Mesenchymal stem cell (in vitro differentiated cells and primary cell): ENCODE measurements at regions not wholly inside any gene's neighbourhood (a gene's known extent, or its start where the extent isn't known, plus 50 kb on each side); places are given as distances from the start of the nearest gene placed in this dataset.

Experiments used
- DNase-seq: peaks from one replicate; pipeline ENCODE4 v3.0.0-alpha.2; 2013
- H2AFZ ChIP-seq: one replicate; pipeline ENCODE4 v1.6.1; 2013; ENCODE audit warnings: low read depth, mild to moderate bottlenecking, control low read depth, inconsistent platforms, low read length, moderate library complexity
- H2AK5ac ChIP-seq: 2 replicates; pipeline ENCODE4 v1.6.1; 2013; ENCODE audit warnings: low read length, moderate library complexity, mild to moderate bottlenecking, inconsistent platforms; ENCODE audit not compliant: severe bottlenecking
- H2BK120ac ChIP-seq: one replicate; pipeline ENCODE4 v1.6.1; 2013; ENCODE audit warnings: low read depth, mild to moderate bottlenecking, inconsistent platforms, low read length, moderate library complexity
- H2BK12ac ChIP-seq, 2 experiments: one replicate each; pipeline ENCODE4 v1.6.1; 2013; ENCODE audit warnings: inconsistent platforms in 2 of 2, low read length in 2 of 2, mild to moderate bottlenecking in 2 of 2, moderate library complexity in 2 of 2, control low read depth in 1 of 2
- H2BK15ac ChIP-seq: one replicate; pipeline ENCODE4 v1.6.1; 2013; ENCODE audit warnings: mild to moderate bottlenecking, low read depth, inconsistent platforms; ENCODE audit not compliant: poor library complexity, severe bottlenecking
- H2BK5ac ChIP-seq: 2 replicates; pipeline ENCODE4 v1.6.1; 2013; ENCODE audit warnings: low read depth, mild to moderate bottlenecking, low read length, control low read depth, inconsistent platforms; ENCODE audit not compliant: poor library complexity, severe bottlenecking
- H3K14ac ChIP-seq, 2 experiments: one replicate each; pipeline ENCODE4 v1.6.1; 2013; ENCODE audit warnings: inconsistent platforms in 2 of 2, low read length in 2 of 2, control low read depth in 1 of 2, mild to moderate bottlenecking in 1 of 2, moderate library complexity in 1 of 2
- H3K18ac ChIP-seq, 2 experiments: one replicate each; pipeline ENCODE4 v1.6.1; 2013; ENCODE audit warnings: inconsistent platforms in 2 of 2, low read length in 2 of 2, control low read depth in 1 of 2, low read depth in 1 of 2, mild to moderate bottlenecking in 1 of 2
- H3K23ac ChIP-seq, 2 experiments: one replicate each; pipeline ENCODE4 v1.6.1; 2013; ENCODE audit warnings: inconsistent platforms in 2 of 2, low read length in 2 of 2, mild to moderate bottlenecking in 2 of 2, moderate library complexity in 2 of 2, control low read depth in 1 of 2
- H3K27ac ChIP-seq: 2 replicates; pipeline ENCODE4 v1.5.1; 2013; ENCODE audit warnings: mild to moderate bottlenecking, moderate library complexity, low read length, control low read depth, inconsistent platforms; ENCODE audit not compliant: poor library complexity, severe bottlenecking
- H3K27me3 ChIP-seq, 2 experiments: 2 replicates each; pipeline versions ENCODE4 v1.6.1 to v1.7.0; 2013; ENCODE audit warnings: low read length in 2 of 2, mild to moderate bottlenecking in 2 of 2, moderate library complexity in 2 of 2, control low read depth in 1 of 2, inconsistent platforms in 1 of 2; ENCODE audit not compliant: control insufficient read depth in 1 of 2, insufficient read depth in 1 of 2
- H3K36me3 ChIP-seq, 2 experiments: 2 replicates each; pipeline versions ENCODE4 v1.6.1 to v1.7.0; 2013; ENCODE audit warnings: low read length in 2 of 2, control low read depth in 1 of 2, inconsistent platforms in 1 of 2, low read depth in 1 of 2, mild to moderate bottlenecking in 1 of 2; ENCODE audit not compliant: insufficient read depth in 2 of 2, control insufficient read depth in 1 of 2
- H3K4ac ChIP-seq, 2 experiments: one replicate each; pipeline ENCODE4 v1.6.1; 2013; ENCODE audit warnings: inconsistent platforms in 2 of 2, low read length in 2 of 2, mild to moderate bottlenecking in 2 of 2, moderate library complexity in 2 of 2, control low read depth in 1 of 2, low read depth in 1 of 2
- H3K4me1 ChIP-seq: 2 replicates; pipeline ENCODE4 v1.6.1; 2013; ENCODE audit warnings: low read depth, low read length, control low read depth; ENCODE audit not compliant: control insufficient read depth, insufficient read depth
- H3K4me2 ChIP-seq: 2 replicates; pipeline ENCODE4 v1.6.1; 2013; ENCODE audit warnings: low read length, mild to moderate bottlenecking, inconsistent platforms; ENCODE audit not compliant: poor library complexity, severe bottlenecking
- H3K4me3 ChIP-seq, 2 experiments: 2 replicates each; pipeline versions ENCODE4 v1.5.1 to v1.7.0; 2013; ENCODE audit warnings: low read length in 2 of 2, mild to moderate bottlenecking in 2 of 2, control low read depth in 1 of 2, low read depth in 1 of 2; ENCODE audit not compliant: insufficient read depth in 1 of 2
- H3K79me1 ChIP-seq: replicated peaks from 2 replicates; pipeline ENCODE4 v1.6.1; 2013; ENCODE audit warnings: mild to moderate bottlenecking, control low read depth, low read length, inconsistent platforms; ENCODE audit not compliant: poor library complexity, severe bottlenecking
- H3K9ac ChIP-seq: 2 replicates; pipeline ENCODE4 v1.7.0; 2013; ENCODE audit warnings: mild to moderate bottlenecking, low read length, moderate library complexity
- H3K9me3 ChIP-seq: 2 replicates; pipeline ENCODE4 v1.7.0; 2013; ENCODE audit warnings: mild to moderate bottlenecking, low read length; ENCODE audit not compliant: control insufficient read depth
- H4K8ac ChIP-seq: one replicate; pipeline ENCODE4 v1.6.1; 2013; ENCODE audit warnings: inconsistent platforms, mild to moderate bottlenecking, low read length, moderate library complexity
- H4K91ac ChIP-seq: one replicate; pipeline ENCODE4 v1.6.1; 2013; ENCODE audit warnings: mild to moderate bottlenecking, low read length, inconsistent platforms
- WGBS: methylation state at CpG from one replicate; pipeline ENCODE4 v1.1.7; 2013; ENCODE audit warnings: mixed read lengths; 5-methylcytosine and 5-hydroxymethylcytosine counted together

DNA sequence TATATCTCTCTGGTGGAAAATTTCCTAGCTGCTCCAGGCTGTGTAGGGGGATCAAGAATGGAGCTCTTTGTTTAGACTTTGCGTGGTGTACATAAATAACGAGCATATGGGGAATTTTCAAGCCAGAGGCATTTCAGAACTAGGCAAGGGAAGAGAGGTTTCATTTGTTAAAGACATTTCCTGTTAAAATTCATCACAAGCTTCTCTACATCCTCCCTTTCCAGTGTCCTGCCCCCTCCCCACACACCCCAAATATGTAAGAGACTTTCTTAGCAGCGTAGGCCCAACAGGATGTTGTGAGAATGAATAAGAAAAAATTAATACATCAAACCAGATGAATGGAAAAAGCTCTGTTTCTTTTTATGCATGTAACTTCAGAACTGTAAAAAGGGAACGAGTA is 150.3 kb downstream of the GPBP1 start:
- peak overlapping the region; percentile 90 for H4K8ac ChIP-seq
- no peaks in the 10 kb centered on the region for H3K36me3 ChIP-seq
- peak overlapping the region; percentile 57 to 96 for H3K4ac ChIP-seq
- no peak overlapping the region for H3K27ac ChIP-seq
- H4K91ac ChIP-seq, result no peak overlapping the region
- no peak overlapping the region for H3K4me2 ChIP-seq
- DNase-seq, result peak; percentile 71
- H2BK12ac ChIP-seq, result peak overlapping the region in 1 of 2 experiments; percentile 80
- H3K18ac ChIP-seq, result peak overlapping the region; percentile 69 to 89
- no peak overlapping the region for H2BK5ac ChIP-seq
- H2AFZ ChIP-seq, result no peak overlapping the region
- H3K23ac ChIP-seq, result no peak overlapping the region
- H2AK5ac ChIP-seq, result no peak overlapping the region
- H3K4me1 ChIP-seq, result no peaks in the 10 kb centered on the region
- H3K9ac ChIP-seq, result no peak overlapping the region
- no peak overlapping the region for H2BK15ac ChIP-seq
- no peak overlapping the region for H3K14ac ChIP-seq
- no peaks in the 10 kb centered on the region for H3K9me3 ChIP-seq
- H2BK120ac ChIP-seq, result peak overlapping the region; percentile 95
- no peaks in the 10 kb centered on the region for H3K79me1 ChIP-seq
- peaks cover 0 to 9% of the 10 kb centered on the region in 2 experiments for H3K27me3 ChIP-seq
- H3K4me3 ChIP-seq, result no peak overlapping the region
- WGBS, result 20% methylated on average over 2 of the region's 4 CpGs

DNA sequence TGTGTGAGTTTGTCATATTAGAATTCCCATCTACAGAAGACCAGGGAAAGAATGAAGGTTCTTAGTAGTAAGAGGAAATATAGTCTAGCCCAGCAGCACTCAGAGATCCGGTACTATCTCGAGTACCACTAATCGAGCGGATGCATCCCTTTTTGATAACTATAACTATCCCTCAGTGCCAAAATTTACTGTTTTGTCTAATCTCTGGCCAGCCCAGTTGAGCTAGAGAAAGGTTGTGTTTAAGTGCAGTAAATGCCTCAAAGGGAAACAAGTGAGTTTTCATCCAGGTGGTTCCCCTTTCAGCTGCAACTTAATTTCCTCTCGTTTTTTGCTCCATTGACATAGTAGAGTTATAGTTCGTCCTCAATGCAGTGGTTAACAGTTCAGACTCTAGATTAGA is 146.7 kb downstream of the GPBP1 start:
- Histone ChIP-seq H3K79me1 (no peaks in the 10 kb centered on the region), H3K4me2 (no peak overlapping the region), H4K8ac (no peak overlapping the region), H3K18ac (peak overlapping the region in 1 of 2 experiments; percentile 29), H3K27me3 (peaks cover 0 to 9% of the 10 kb centered on the region in 2 experiments), H4K91ac (no peak overlapping the region), H3K9me3 (no peaks in the 10 kb centered on the region), H3K36me3 (no peaks in the 10 kb centered on the region), H2BK5ac (no peak overlapping the region), H3K4me3 (no peak overlapping the region), H3K9ac (no peak overlapping the region), H3K23ac (no peak overlapping the region), H3K27ac (no peak overlapping the region), H2AFZ (no peak overlapping the region), H2BK12ac (peak overlapping the region; percentile 45 to 96), H2BK15ac (no peak overlapping the region), H3K4ac (peak overlapping the region in 1 of 2 experiments; percentile 68), H3K14ac (no peak overlapping the region), H2AK5ac (no peak overlapping the region), H2BK120ac (no peak overlapping the region), H3K4me1 (peaks cover 6% of the 10 kb centered on the region)
- no peak for DNase-seq
- WGBS, result 92% methylated on average over 5 of the region's 6 CpGs

DNA sequence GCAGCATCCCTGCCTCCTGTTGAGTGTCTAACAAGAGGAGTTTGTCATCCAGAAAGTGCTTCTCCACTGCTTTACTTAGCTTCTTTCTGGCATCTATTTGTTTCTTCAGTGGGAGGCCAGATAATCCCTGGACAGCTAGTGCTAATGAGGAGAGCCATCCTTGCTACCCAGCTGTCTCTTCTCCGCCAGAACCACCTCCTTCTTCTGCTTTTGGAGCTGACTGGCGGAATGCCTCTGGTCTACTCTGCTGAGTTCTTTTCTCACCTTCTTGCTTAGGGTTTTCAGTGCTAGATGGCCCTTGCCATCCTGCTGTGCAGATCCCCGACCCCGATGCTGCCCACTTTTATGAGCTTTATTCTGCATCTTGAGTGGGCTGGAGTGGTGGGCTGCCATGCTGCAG is 145.8 kb downstream of the GPBP1 start:
- Histone ChIP-seq H3K27me3 (peaks cover 0 to 7% of the 10 kb centered on the region in 2 experiments), H3K36me3 (no peaks in the 10 kb centered on the region), H4K91ac (peak overlapping the region; percentile 93), H2BK15ac (peak overlapping the region; percentile 89), H3K14ac (peak overlapping the region in 1 of 2 experiments; percentile 62), H2BK120ac (peak overlapping the region; percentile 15), H4K8ac (peak overlapping the region; percentile 70), H3K18ac (peak overlapping the region; percentile 74 to 97), H3K27ac (no peak overlapping the region), H3K23ac (peak overlapping the region in 1 of 2 experiments; percentile 2), H2BK5ac (no peak overlapping the region), H2AFZ (no peak overlapping the region), H2AK5ac (no peak overlapping the region), H3K4me3 (no peak overlapping the region), H3K79me1 (no peaks in the 10 kb centered on the region), H3K4ac (peak overlapping the region; percentile 39 to 97), H3K9ac (no peak overlapping the region), H3K4me1 (peaks cover 6% of the 10 kb centered on the region), H3K4me2 (no peak overlapping the region), H2BK12ac (peak overlapping the region; percentile 95 to 100), H3K9me3 (no peaks in the 10 kb centered on the region)
- no peak for DNase-seq
- WGBS, result 100% methylated on average over 4 of the region's 4 CpGs

DNA sequence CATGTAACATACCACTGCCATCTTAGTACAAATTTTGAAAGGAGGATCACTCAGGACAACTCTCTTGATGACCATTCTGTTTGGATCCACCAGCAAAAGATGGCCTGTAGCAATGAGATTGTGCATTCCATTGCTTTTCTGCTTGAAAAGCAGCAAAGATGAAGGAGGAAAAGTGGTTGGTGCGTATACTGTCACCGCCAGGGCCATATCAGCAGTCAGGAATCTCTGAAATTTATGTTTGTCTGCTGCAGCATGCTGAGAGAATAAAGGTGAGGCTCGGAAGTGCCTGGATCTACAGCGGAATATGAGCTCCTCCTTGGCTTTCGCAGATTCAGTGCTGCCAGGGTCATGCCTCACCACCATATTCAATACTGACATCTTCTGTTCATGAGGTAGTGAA is 144.4 kb downstream of the GPBP1 start:
- Histone ChIP-seq H3K4me3 (no peak overlapping the region), H2BK120ac (peak overlapping the region; percentile 78), H3K4me2 (no peak overlapping the region), H3K4me1 (peaks cover 6% of the 10 kb centered on the region), H3K14ac (peak overlapping the region in 1 of 2 experiments; percentile 68), H3K36me3 (no peaks in the 10 kb centered on the region), H3K9ac (no peak overlapping the region), H2BK12ac (peak overlapping the region; percentile 99 to 100), H3K18ac (peak overlapping the region; percentile 98), H3K9me3 (no peaks in the 10 kb centered on the region), H2AK5ac (no peak overlapping the region), H4K91ac (peak overlapping the region; percentile 97), H2BK15ac (peak overlapping the region; percentile 96), H3K27me3 (peaks cover 0 to 6% of the 10 kb centered on the region in 2 experiments), H2AFZ (no peak overlapping the region), H3K79me1 (no peaks in the 10 kb centered on the region), H3K23ac (peak overlapping the region in 1 of 2 experiments; percentile 20), H3K4ac (peak overlapping the region; percentile 97 to 98), H3K27ac (no peak overlapping the region), H4K8ac (peak overlapping the region; percentile 92), H2BK5ac (no peak overlapping the region)
- DNase-seq, result no peak
- WGBS, result 85% methylated on average over 3 of the region's 5 CpGs
